Glutamatergic neuron (in vitro differentiated cells): ENCODE measurements at regions not wholly inside any gene's neighbourhood (a gene's known extent, or its start where the extent isn't known, plus 50 kb on each side); places are given as distances from the start of the nearest gene placed in this dataset.

Experiments
- DNase-seq: peaks from one replicate; pipeline ENCODE4 v3.0.0; 2022
- H3K27ac Mint-ChIP-seq: one replicate; pipeline ENCODE4 v1.8.0; 2020; ENCODE audit warnings: mild to moderate bottlenecking, mixed read lengths, inconsistent platforms; ENCODE audit not compliant: unreplicated experiment
- H3K27me3 Mint-ChIP-seq: one replicate; pipeline ENCODE4 v1.8.0; 2020; ENCODE audit warnings: mild to moderate bottlenecking, moderate library complexity, mixed read lengths, inconsistent platforms; ENCODE audit not compliant: unreplicated experiment
- H3K36me3 Mint-ChIP-seq: one replicate; pipeline ENCODE4 v1.8.0; 2020; ENCODE audit warnings: mild to moderate bottlenecking, mixed read lengths, inconsistent platforms; ENCODE audit not compliant: unreplicated experiment
- H3K4me1 Mint-ChIP-seq: one replicate; pipeline ENCODE4 v1.8.0; 2020; ENCODE audit warnings: mild to moderate bottlenecking, low read depth, mixed read lengths, inconsistent platforms; ENCODE audit not compliant: unreplicated experiment
- H3K4me3 Mint-ChIP-seq: one replicate; pipeline ENCODE4 v1.8.0; 2020; ENCODE audit warnings: mild to moderate bottlenecking, mixed read lengths, inconsistent platforms; ENCODE audit not compliant: unreplicated experiment
- H3K9me3 Mint-ChIP-seq: one replicate; pipeline ENCODE4 v1.8.0; 2020; ENCODE audit warnings: mild to moderate bottlenecking, moderate library complexity, mixed read lengths, inconsistent platforms; ENCODE audit not compliant: unreplicated experiment
- CTCF ChIP-seq: fragments of 200-600 bp; sonication (generic); IDR thresholded peaks from one replicate; pipeline ENCODE4 v1.5.0; 2021; ENCODE audit not compliant: partially characterized antibody, unreplicated experiment

- no peak overlapping the region for H3K27ac Mint-ChIP-seq
- no peak for DNase-seq
- no peak overlapping the region for H3K4me3 Mint-ChIP-seq
- TF ChIP-seq CTCF, result no peak
- no peaks in the 10 kb centered on the region for H3K36me3 Mint-ChIP-seq
- no peaks in the 10 kb centered on the region for H3K27me3 Mint-ChIP-seq
- no peaks in the 10 kb centered on the region for H3K4me1 Mint-ChIP-seq
- peaks cover 2% of the 10 kb centered on the region for H3K9me3 Mint-ChIP-seq
These were observed 1741.5 kb downstream of the PCDH9 start for GRCh38 chr13:65488606-65489005.

GRCh38 chr13:65479692-65480091 lies 1750.4 kb downstream of the PCDH9 start:
- no peak for TF ChIP-seq CTCF
- Mint-ChIP-seq H3K4me3 (no peak overlapping the region), H3K9me3 (no peaks in the 10 kb centered on the region), H3K36me3 (no peaks in the 10 kb centered on the region), H3K4me1 (no peaks in the 10 kb centered on the region), H3K27ac (no peak overlapping the region), H3K27me3 (no peaks in the 10 kb centered on the region)
- DNase-seq, result no peak

GRCh38 chr13:65473196-65473595 lies 1756.9 kb downstream of the PCDH9 start:
- Mint-ChIP-seq H3K4me3 (no peak overlapping the region), H3K4me1 (no peaks in the 10 kb centered on the region), H3K27ac (no peak overlapping the region), H3K27me3 (no peaks in the 10 kb centered on the region), H3K9me3 (no peaks in the 10 kb centered on the region), H3K36me3 (no peaks in the 10 kb centered on the region)
- TF ChIP-seq CTCF, result no peak
- no peak for DNase-seq

- Mint-ChIP-seq H3K27ac (no peak overlapping the region), H3K4me3 (no peak overlapping the region), H3K9me3 (no peaks in the 10 kb centered on the region), H3K4me1 (no peaks in the 10 kb centered on the region), H3K27me3 (no peaks in the 10 kb centered on the region), H3K36me3 (no peaks in the 10 kb centered on the region)
- no peak for DNase-seq
- TF ChIP-seq CTCF, result no peak
These were observed 1757.8 kb downstream of the PCDH9 start for GRCh38 chr13:65472336-65472735.

- DNase-seq, result no peak
- Mint-ChIP-seq H3K27ac (no peak overlapping the region), H3K9me3 (no peaks in the 10 kb centered on the region), H3K4me3 (no peak overlapping the region), H3K36me3 (no peaks in the 10 kb centered on the region), H3K4me1 (no peaks in the 10 kb centered on the region), H3K27me3 (no peaks in the 10 kb centered on the region)
- TF ChIP-seq CTCF, result no peak
These were observed 1759.4 kb downstream of the PCDH9 start for GRCh38 chr13:65470781-65471180.
